Activated naive CD4-positive, alpha-beta T cell treated with anti-CD3 and anti-CD28 coated beads, Interleukin-2, amount 50 U/mL, for 24 hours (primary cell): ENCODE measurements at regions not wholly inside any gene's neighbourhood (a gene's known extent, or its start where the extent isn't known, plus 50 kb on each side); places are given as distances from the start of the nearest gene placed in this dataset.

Experiments
- H3K27ac Mint-ChIP-seq: one replicate; pipeline ENCODE4 v1.8.0; 2021; ENCODE audit warnings: mild to moderate bottlenecking, mixed read lengths
- H3K27me3 Mint-ChIP-seq: one replicate; pipeline ENCODE4 v1.8.0; 2021; ENCODE audit warnings: mixed read lengths
- H3K36me3 Mint-ChIP-seq: one replicate; pipeline ENCODE4 v1.8.0; 2021; ENCODE audit warnings: mixed read lengths
- H3K4me1 Mint-ChIP-seq: one replicate; pipeline ENCODE4 v1.8.0; 2021; ENCODE audit warnings: mixed read lengths
- H3K4me3 Mint-ChIP-seq: one replicate; pipeline ENCODE4 v1.8.0; 2021; ENCODE audit warnings: mild to moderate bottlenecking, mixed read lengths
- H3K9me3 Mint-ChIP-seq: one replicate; pipeline ENCODE4 v1.8.0; 2021; ENCODE audit warnings: mixed read lengths

DNA sequence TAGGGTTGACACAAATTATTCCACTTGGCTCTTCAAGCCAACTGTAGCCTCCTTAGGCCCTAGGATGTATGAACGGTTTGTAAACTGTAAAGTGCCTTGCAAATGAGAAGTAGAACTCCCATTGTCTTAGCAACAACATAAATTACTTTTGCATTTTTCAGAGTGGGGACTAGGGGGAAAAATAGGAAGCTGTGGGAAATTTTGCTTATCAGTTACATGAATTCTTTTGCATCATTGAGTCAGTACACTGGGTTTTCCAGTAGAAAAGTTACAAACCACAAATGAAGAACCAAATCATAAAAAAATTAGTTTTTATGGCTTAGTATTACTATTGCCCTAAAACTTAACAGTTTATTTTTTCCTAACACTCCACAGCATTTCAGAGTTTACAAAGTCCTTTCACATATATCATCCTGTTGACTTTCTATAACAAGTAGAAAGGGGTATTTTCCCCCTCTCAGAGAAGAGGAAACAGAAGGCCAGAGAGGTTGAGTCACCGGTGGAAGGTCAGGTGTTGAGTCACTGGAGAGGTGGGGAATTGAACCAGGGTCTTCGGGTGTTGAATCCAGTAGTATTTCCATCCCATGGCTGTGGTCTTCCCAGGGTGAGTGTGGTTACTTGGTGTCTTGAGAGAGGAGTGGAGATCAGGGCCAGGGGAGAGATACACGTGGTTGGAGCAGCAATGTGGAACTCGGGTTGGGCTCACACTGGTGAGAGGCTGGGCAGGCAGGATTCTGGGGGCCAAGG, 71.9 kb upstream of the USP24 start:
- Mint-ChIP-seq H3K36me3 (peaks cover 2% of the 10 kb centered on the region), H3K27ac (peak overlapping the region; percentile 93), H3K27me3 (peaks cover 3% of the 10 kb centered on the region), H3K4me1 (peaks cover 16% of the 10 kb centered on the region), H3K9me3 (no peaks in the 10 kb centered on the region), H3K4me3 (peak overlapping the region; percentile 49)

DNA sequence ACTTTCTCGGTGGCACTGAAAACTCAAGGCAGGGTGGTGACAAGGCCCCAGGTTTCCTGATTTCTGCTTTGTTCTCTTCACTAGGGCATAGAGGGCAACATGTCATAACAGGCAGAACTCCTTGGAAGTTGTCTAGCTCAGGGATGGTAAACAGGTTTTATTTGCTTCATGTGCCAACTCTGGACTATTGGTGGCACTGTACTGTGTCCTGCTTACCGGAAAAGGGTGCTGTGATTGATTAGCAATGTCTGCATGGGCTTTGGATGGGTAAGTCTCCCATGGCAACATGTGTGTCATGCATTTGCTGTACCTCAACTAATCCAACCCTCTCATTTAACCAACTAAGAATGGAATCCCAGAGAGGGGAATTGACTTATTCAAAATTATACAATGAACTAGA, 70.7 kb upstream of the USP24 start:
- H3K36me3 Mint-ChIP-seq = peaks cover 2% of the 10 kb centered on the region
- H3K27me3 Mint-ChIP-seq = peaks cover 3% of the 10 kb centered on the region
- no peak overlapping the region for H3K4me3 Mint-ChIP-seq
- peaks cover 16% of the 10 kb centered on the region for H3K4me1 Mint-ChIP-seq
- no peaks in the 10 kb centered on the region for H3K9me3 Mint-ChIP-seq
- no peak overlapping the region for H3K27ac Mint-ChIP-seq

DNA sequence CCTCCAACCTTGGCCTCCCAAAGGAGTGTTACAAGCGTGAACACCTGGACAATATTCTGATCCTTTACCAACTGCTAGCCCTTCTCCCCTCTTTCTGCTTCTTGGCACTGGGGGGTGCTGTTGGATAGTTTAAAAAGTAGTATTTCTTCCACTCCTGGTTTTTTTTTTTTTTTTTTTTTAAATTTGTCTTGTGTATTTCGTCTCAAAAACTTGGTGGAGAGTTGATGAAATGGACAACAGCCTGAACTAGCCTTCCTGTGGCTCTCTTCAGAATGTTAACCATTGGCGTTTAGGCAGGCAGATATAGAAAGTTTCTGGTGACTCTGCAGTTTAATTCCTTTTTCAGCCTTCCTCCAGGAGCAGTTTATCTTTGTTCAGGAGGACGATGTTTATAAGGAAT, 69.7 kb upstream of the USP24 start:
- H3K9me3 Mint-ChIP-seq = no peaks in the 10 kb centered on the region
- H3K27ac Mint-ChIP-seq = no peak overlapping the region
- H3K27me3 Mint-ChIP-seq = peaks cover 3% of the 10 kb centered on the region
- peaks cover 2% of the 10 kb centered on the region for H3K36me3 Mint-ChIP-seq
- H3K4me1 Mint-ChIP-seq = peaks cover 16% of the 10 kb centered on the region
- no peak overlapping the region for H3K4me3 Mint-ChIP-seq

DNA sequence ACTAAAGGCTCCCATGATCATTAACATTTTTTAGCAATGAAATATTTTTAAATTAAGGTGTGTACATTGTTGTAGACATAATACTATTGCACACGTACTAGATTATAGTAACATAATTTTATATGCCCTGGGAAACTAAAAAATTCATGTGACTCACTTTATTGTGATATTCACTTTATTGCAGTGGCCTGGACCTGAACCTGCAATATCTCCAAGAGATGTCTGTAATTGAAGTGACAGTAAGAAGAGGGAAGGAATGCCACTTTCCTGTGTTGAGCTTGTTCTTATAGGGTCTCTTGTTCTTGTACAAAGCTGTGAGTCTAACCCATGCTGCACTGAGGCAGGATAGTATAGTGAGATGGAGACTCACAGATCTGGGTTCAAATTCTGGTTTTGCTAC, 66.9 kb upstream of the USP24 start:
- Mint-ChIP-seq H3K27ac (no peak overlapping the region), H3K9me3 (no peaks in the 10 kb centered on the region), H3K4me3 (no peak overlapping the region), H3K36me3 (no peaks in the 10 kb centered on the region), H3K4me1 (peaks cover 15% of the 10 kb centered on the region), H3K27me3 (peaks cover 2% of the 10 kb centered on the region)

DNA sequence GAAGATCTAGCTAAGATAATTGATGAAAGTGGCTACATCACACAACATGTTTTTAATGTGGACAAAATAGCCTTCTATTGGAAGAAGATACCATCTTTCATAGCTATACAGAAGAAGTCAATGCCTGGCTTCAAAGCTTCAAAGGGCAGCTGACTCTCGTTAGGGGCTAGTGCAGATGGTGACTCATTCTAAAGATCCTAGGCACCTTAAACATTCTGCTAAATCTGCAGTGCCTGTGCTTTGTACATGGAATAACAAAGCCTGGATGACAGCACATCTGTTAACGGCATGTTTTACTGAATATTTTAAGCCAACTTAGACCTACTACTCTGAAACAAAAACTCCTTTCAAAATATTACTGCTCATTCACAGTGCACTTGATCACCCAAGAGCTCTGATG, 65.6 kb upstream of the USP24 start:
- Mint-ChIP-seq H3K4me3 (no peak overlapping the region), H3K4me1 (peaks cover 20% of the 10 kb centered on the region), H3K36me3 (no peaks in the 10 kb centered on the region), H3K9me3 (no peaks in the 10 kb centered on the region), H3K27ac (no peak overlapping the region), H3K27me3 (peaks cover 2% of the 10 kb centered on the region)

DNA sequence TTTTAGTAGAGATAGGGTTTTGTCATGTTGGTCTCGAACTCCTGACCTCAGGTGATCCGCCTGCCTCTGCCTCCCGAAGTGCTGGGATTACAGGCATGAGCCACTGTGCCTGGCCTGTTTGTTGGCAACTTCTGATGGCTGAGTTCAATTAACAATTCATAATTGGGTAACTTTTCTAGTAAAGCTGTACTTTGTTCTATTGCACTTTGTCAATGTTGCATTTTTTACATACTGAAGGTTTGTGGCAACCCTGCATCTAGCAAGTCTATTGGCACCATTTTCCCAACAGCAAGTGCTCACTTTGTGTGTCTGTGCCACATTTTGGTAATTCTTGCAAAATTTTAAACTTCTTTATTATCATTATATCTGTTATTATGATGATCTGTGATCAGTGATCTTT, 64.5 kb upstream of the USP24 start:
- Mint-ChIP-seq H3K36me3 (no peaks in the 10 kb centered on the region), H3K9me3 (no peaks in the 10 kb centered on the region), H3K4me1 (peaks cover 24% of the 10 kb centered on the region), H3K27me3 (no peaks in the 10 kb centered on the region), H3K27ac (no peak overlapping the region), H3K4me3 (no peak overlapping the region)

DNA sequence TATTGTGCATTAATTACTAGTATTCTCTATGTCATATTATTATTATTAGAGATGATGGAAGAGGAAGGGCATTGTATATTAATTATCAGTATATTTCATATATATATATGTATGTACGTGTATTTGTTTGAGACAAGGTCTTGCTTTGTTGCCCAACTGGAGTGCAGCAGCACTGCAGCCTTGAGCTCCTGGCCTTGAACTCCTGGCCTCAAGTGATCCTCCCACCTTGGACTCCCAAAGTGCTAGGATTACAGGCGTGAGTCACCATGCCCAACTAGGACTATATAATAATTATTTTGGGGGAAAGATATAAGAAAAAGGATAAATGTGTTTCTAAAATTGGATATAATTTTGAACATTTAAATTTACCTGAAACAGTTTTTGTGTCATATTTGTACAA, 63.2 kb upstream of the USP24 start:
- H3K27me3 Mint-ChIP-seq = no peaks in the 10 kb centered on the region
- no peaks in the 10 kb centered on the region for H3K36me3 Mint-ChIP-seq
- peaks cover 33% of the 10 kb centered on the region for H3K4me1 Mint-ChIP-seq
- no peak overlapping the region for H3K4me3 Mint-ChIP-seq
- no peaks in the 10 kb centered on the region for H3K9me3 Mint-ChIP-seq
- no peak overlapping the region for H3K27ac Mint-ChIP-seq

DNA sequence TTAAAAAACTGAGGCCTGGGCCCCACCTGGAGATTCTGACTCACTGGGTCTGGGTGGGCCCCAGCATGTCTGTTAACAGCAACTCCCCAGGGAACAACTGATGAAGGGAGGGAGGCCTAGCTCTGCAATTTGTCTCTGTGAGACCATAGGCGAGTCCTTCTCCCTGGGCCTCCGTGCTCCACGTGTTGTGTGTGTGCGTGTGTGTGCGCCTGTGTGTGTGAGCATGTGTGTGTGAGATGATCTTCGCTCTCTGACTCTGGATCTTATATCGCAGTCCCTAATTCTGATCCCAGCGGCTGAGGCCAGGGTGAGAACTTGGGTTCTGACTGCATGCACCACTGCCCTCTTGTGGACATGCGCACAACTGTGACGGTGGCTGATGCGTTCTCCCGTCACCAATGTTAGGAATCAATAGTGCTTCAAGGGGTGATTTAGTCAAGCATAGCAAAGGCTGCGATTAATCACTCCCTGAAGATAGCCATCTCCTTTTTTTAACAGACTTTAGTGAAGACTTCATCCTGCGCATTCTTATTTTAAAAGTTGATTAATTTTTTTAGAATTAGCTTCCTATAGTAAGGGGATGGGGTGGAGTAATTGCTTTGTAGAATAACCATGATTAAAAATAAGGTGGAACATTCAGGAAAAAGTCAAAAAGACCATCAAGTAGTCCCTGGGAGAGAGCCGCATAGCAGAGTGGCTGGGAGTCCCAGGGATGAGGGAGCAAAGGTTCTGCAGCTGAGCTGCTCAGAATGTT, 62.4 kb upstream of the USP24 start:
- H3K27ac Mint-ChIP-seq = peak overlapping the region; percentile 72
- peaks cover 33% of the 10 kb centered on the region for H3K4me1 Mint-ChIP-seq
- H3K27me3 Mint-ChIP-seq = no peaks in the 10 kb centered on the region
- H3K36me3 Mint-ChIP-seq = no peaks in the 10 kb centered on the region
- H3K9me3 Mint-ChIP-seq = no peaks in the 10 kb centered on the region
- peak overlapping the region; percentile 62 for H3K4me3 Mint-ChIP-seq

DNA sequence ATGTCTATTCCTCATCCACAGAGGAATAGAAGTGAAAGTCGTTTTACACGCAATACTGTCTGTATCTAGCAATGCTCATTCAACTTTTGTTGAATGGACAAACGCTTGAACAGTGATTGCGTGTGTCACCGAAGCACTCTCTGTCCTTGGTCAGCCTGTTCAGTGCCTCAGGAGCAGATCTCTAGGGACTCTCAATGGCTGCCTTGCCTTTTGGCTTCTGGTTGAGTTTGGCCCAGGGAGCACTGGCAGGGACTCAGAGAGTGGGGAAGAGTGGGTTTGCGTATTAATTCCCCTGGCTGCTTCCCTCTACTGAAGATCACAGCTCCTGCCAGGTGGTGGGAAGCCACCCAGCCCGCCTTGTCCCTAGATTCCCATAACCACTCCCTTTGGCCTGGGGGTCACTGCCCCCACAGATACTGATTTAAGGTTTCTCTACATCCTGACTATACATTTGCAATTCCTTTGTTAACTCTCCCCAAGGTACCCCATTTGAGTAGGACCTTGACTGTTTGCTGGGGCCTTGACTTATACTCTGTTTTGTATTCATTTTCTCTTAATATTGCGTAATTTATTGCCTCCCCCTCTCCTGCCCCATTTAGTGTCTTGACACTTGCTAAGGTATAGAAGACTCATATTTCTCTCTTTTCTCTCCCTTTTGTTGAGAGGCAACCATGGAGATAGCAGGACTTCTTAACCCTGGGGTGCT, 61.7 kb upstream of the USP24 start:
- no peaks in the 10 kb centered on the region for H3K9me3 Mint-ChIP-seq
- H3K4me1 Mint-ChIP-seq = peaks cover 33% of the 10 kb centered on the region
- no peaks in the 10 kb centered on the region for H3K27me3 Mint-ChIP-seq
- peak overlapping the region; percentile 62 for H3K4me3 Mint-ChIP-seq
- peak overlapping the region; percentile 72 for H3K27ac Mint-ChIP-seq
- H3K36me3 Mint-ChIP-seq = no peaks in the 10 kb centered on the region

DNA sequence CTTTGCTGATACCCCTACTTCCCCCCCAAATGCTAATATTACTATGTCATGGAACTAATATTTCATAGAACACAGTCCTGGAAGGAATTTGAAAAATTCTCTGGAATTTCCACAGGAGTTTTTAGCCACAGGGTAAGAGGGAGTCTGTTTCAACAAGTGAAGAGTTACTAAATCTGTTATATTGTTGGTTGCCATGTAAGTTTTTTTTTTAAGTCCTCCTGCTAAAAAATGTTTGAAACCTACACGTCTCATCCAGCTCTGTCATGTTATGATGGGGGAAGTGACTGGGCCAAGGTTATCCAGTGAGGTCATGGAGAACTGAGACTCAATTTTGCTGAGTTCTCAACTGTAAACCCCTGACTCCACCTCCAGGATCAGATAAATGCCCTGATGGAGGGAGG, 60.8 kb upstream of the USP24 start:
- Mint-ChIP-seq H3K36me3 (no peaks in the 10 kb centered on the region), H3K9me3 (no peaks in the 10 kb centered on the region), H3K27me3 (no peaks in the 10 kb centered on the region), H3K4me1 (peaks cover 33% of the 10 kb centered on the region), H3K4me3 (no peak overlapping the region), H3K27ac (peak overlapping the region; percentile 10)

DNA sequence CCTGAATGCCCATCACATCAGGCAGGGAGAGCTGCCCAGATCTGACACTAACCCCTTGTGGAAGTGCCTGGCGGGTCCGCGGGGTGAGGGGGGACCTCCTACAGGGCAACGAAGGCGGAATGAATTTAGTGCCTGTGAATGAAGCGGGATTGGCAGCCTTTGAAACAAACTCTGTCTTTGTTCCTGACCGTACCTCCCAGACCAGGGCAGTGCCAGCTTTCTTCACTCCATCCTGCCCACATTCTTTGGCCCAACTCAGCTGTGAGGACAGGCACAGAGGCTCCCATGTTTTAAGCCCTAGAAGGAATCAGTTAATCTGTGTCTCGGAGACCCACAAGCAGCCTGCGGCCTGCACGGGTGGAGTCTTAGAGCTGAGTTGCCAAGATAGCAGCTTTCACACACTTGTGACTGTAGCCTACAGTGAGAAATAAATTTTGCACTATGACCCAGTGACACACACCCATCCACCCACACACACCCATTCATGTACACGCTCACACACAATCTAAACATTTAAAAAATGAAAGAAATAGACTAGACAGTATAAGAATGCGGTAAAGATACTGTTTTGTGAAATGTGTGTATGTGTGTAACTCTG, 60.1 kb upstream of the USP24 start:
- Mint-ChIP-seq H3K9me3 (no peaks in the 10 kb centered on the region), H3K27ac (no peak overlapping the region), H3K4me1 (peaks cover 33% of the 10 kb centered on the region), H3K36me3 (no peaks in the 10 kb centered on the region), H3K27me3 (no peaks in the 10 kb centered on the region), H3K4me3 (no peak overlapping the region)

DNA sequence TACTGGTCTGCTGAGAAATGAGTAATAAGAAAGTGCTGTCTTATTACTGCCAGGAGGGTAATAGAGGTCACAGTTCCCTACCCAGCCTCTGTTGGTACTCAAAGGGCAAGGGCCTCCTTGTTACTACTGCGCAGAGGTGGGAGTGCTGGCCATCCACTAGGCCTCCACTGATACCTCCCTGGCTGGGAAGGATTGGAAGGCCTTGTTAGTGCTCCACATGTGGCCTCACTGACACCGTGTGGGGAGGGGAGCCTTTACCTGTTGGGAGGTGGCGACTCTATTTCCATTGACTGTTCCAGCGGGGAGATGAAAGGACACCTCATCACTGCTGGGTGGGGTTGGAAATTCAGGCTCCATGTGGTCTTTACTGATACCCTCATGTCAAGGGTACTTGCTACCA, 57.8 kb upstream of the USP24 start:
- H3K36me3 Mint-ChIP-seq = peaks cover 1% of the 10 kb centered on the region
- H3K4me3 Mint-ChIP-seq = no peak overlapping the region
- H3K4me1 Mint-ChIP-seq = peaks cover 33% of the 10 kb centered on the region
- H3K27me3 Mint-ChIP-seq = no peaks in the 10 kb centered on the region
- H3K9me3 Mint-ChIP-seq = no peaks in the 10 kb centered on the region
- H3K27ac Mint-ChIP-seq = no peak overlapping the region
